Adrenal gland (tissue), 9 donors: ENCODE measurements at regions not wholly inside any gene's neighbourhood (a gene's known extent, or its start where the extent isn't known, plus 50 kb on each side); places are given as distances from the start of the nearest gene placed in this dataset.

Source experiments
- DNase-seq, 7 donors: peaks; one replicate each; pipeline ENCODE4 v3.0.0-alpha.2; 2019 to 2020
- H3K27ac ChIP-seq, 5 donors: fragments of 200-600 bp; sonication (generic) in 4 of 5; 1 replicate in 3 of 5; 2 replicates in 2 of 5; pipeline versions ENCODE4 v1.5.1 to v1.8.0; 2016 to 2020; ENCODE audit warnings: mild to moderate bottlenecking in 1 of 5
- H3K27me3 ChIP-seq: fragments of 200-600 bp; 2 replicates; pipeline ENCODE4 v1.8.0; 2021
- H3K36me3 ChIP-seq, 2 donors: fragments of 200-600 bp; replicated peaks in 1 of 2; 1 replicate in 1 of 2; 2 replicates in 1 of 2; pipeline versions ENCODE4 v1.5.1 to v1.8.0; 2018 to 2022
- H3K4me1 ChIP-seq, 2 donors: fragments of 200-600 bp; replicated peaks in 1 of 2; 1 replicate in 1 of 2; 2 replicates in 1 of 2; pipeline versions ENCODE4 v1.5.1 to v1.8.0; 2018 to 2021
- H3K4me3 ChIP-seq, 4 donors: fragments of 200-600 bp; sonication (generic) in 3 of 4; one replicate each; pipeline ENCODE4 v1.5.1; 2016 to 2018
- H3K9me3 ChIP-seq, 3 donors: fragments of 200-600 bp; sonication (generic) in 1 of 3; replicated peaks in 1 of 3; 1 replicate in 2 of 3; 2 replicates in 1 of 3; pipeline versions ENCODE4 v1.5.1 to v1.8.0; 2016 to 2021
- POLR2A ChIP-seq, 2 donors: fragments of 450-650 bp; IDR thresholded peaks; one replicate each; pipeline ENCODE4 v1.6.1; 2017; ENCODE audit warnings: antibody characterized with exemption in 2 of 2, mild to moderate bottlenecking in 2 of 2, moderate library complexity in 1 of 2
- WGBS, 4 donors: extraction: QIAGEN DNeasy Blood & Tissue Kit in 2 of 4; methylation state at CpG; one replicate each; pipeline versions ENCODE4 v1.1.5 to v1.1.7; 2013 to 2017; 5-methylcytosine and 5-hydroxymethylcytosine counted together
- intact Hi-C, 2 donors: fragments of 100-400 bp; cut with DNase I; formaldehyde crosslinking; loops; one replicate each; pipeline versions ENCODE4 v1.14.1 to v1.15.0; 2022 to 2023
- TF ChIP-seq, protein P1 (sequence below), 6 experiments: fragments of 450-650 bp in 4 of 6; fragments of 200-600 bp in 2 of 6; sonication (generic) in 1 of 6; IDR thresholded peaks; 1 replicate in 5 of 6; 2 replicates in 1 of 6; pipeline versions ENCODE4 v1.5.1 to v1.8.0; 2016 to 2021; ENCODE audit warnings: antibody characterized with exemption in 6 of 6, mild to moderate bottlenecking in 2 of 6, moderate library complexity in 1 of 6
- donor health status: healthy with polysubstance abuse.
- donor health status: Bipolar disorder and iron deficiency.
- donor health status: DM: yes; HTN: yes; CAD: no.
- donor health status: DM: no; HTN: no; CAD: no.
- donor health status: DM: no; HTN: no; CAD: no.

DNA sequence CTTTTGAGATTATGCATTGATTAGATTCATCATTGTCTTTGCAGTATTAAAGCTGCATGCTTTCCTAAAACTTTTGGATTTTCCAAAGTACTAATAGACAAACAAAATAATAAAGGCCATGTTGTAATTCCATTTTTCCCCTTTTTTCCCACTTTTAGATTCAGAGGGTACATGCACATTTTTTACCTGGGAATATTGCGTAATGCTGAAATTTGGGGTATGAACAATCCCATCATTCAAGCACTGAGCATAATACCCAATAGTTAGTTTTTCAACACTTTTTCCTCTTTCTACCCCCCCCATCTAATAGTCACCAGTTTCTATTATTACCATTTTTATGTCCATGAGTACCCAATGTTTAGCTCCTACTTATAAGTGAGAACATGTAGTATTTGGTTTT lies 1863.6 kb downstream of the STIM2 start:
- WGBS, 4 donors, result 86 to 100% (median 93%) methylated on average over 1 of the region's 1 CpG
- H3K9me3 ChIP-seq, result no peaks in the 10 kb centered on the region
- H3K27ac ChIP-seq, result no peak overlapping the region
- H3K27me3 ChIP-seq, result no peaks in the 10 kb centered on the region
- intact Hi-C loops, result no loop called here
- DNase-seq, result no peak
- no peak for TF ChIP-seq POLR2A (IDR thresholded peaks at IDR 0.05)
- TF ChIP-seq, protein P1, sequence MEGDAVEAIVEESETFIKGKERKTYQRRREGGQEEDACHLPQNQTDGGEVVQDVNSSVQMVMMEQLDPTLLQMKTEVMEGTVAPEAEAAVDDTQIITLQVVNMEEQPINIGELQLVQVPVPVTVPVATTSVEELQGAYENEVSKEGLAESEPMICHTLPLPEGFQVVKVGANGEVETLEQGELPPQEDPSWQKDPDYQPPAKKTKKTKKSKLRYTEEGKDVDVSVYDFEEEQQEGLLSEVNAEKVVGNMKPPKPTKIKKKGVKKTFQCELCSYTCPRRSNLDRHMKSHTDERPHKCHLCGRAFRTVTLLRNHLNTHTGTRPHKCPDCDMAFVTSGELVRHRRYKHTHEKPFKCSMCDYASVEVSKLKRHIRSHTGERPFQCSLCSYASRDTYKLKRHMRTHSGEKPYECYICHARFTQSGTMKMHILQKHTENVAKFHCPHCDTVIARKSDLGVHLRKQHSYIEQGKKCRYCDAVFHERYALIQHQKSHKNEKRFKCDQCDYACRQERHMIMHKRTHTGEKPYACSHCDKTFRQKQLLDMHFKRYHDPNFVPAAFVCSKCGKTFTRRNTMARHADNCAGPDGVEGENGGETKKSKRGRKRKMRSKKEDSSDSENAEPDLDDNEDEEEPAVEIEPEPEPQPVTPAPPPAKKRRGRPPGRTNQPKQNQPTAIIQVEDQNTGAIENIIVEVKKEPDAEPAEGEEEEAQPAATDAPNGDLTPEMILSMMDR (IDR thresholded peaks at IDR 0.05), result no peak
- no peak overlapping the region for H3K4me3 ChIP-seq
- no peaks in the 10 kb centered on the region for H3K4me1 ChIP-seq
- H3K36me3 ChIP-seq, result no peaks in the 10 kb centered on the region

DNA sequence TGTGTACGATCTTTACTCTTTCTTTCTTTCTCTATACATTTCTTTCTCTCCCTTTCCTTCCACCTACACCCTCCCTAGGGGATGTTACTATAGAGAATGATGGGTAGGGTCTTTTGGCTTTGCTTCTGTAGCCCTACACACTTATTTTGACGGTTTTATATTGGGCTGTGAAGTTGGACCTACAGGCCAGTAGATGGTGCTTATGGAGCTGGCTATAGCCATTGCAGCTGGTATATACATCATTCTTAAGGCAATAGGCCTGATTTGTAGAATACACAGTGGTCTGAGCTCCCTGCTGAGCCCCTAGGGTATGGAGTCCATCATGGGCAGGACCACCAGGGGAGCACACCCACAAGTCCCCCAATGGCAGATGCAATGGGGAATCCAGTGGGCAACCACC lies 1869.7 kb downstream of the STIM2 start:
- H3K36me3 ChIP-seq, result no peaks in the 10 kb centered on the region
- intact Hi-C loops, result no loop called here
- H3K27ac ChIP-seq, result no peak overlapping the region
- H3K9me3 ChIP-seq, result no peaks in the 10 kb centered on the region
- DNase-seq, result no peak
- H3K27me3 ChIP-seq, result no peaks in the 10 kb centered on the region
- no peak overlapping the region for H3K4me3 ChIP-seq
- 39 to 65% (median 51%) methylated on average over 2 of the region's 2 CpGs for WGBS, 4 donors
- TF ChIP-seq, protein P1 (IDR thresholded peaks at IDR 0.05), result no peak
- no peak for TF ChIP-seq POLR2A (IDR thresholded peaks at IDR 0.05)
- H3K4me1 ChIP-seq, result no peaks in the 10 kb centered on the region

DNA sequence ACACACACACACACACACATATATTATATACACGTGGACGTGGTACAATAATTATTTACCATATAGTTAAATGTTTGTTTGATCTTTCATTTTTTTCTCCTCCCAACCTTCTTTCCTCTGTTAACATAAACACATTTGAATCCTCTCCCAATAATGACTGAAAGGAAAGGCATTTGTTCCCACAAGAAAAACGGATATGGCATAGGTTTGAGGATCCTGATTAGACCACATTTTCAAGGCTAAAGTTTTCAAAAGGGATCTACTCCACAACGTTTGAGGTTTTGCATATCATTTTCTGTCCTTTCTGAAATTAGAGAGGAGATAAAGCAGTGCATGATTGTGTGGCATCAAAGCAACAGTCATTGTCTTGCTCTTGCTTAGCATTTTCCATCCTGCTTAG lies 1883.4 kb downstream of the STIM2 start:
- Histone ChIP-seq H3K27me3 (no peaks in the 10 kb centered on the region), H3K4me3 (no peak overlapping the region), H3K9me3 (no peaks in the 10 kb centered on the region), H3K36me3 (no peaks in the 10 kb centered on the region), H3K27ac (no peak overlapping the region), H3K4me1 (no peaks in the 10 kb centered on the region)
- 47 to 68% (median 52%) methylated on average over 4 of the region's 4 CpGs for WGBS, 4 donors
- no peak for TF ChIP-seq POLR2A (IDR thresholded peaks at IDR 0.05)
- TF ChIP-seq, protein P1 (IDR thresholded peaks at IDR 0.05), result no peak
- intact Hi-C loops, result no loop called here
- no peak for DNase-seq

DNA sequence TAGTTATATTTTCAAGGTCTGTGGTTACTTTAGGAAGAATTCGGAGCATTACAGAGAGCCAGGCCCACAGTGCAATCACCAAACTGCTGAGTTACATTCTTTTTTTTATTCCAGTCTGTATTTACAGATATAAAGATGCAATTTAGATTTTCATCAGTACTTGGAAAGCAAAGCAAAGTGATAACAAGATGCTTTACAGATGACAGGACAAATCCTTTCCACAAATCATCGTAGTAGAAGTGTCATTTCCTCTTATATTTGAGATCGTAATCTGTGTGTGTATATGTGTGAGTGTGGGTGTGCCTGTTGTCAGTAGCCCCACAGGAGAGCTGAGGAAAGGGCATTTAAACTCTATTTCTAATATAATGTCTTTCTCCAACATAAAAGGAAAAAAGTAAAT lies 1893.7 kb downstream of the STIM2 start:
- H3K9me3 ChIP-seq, result no peaks in the 10 kb centered on the region
- TF ChIP-seq, protein P1 (IDR thresholded peaks at IDR 0.05), result no peak
- TF ChIP-seq POLR2A (IDR thresholded peaks at IDR 0.05), result no peak
- H3K27ac ChIP-seq, result no peak overlapping the region
- no peaks in the 10 kb centered on the region for H3K4me1 ChIP-seq
- H3K27me3 ChIP-seq, result no peaks in the 10 kb centered on the region
- 55 to 62% (median 60%) methylated on average over 3 of the region's 3 CpGs for WGBS, 4 donors
- intact Hi-C loops, result no loop called here
- no peak overlapping the region for H3K4me3 ChIP-seq
- DNase-seq, result no peak
- no peaks in the 10 kb centered on the region for H3K36me3 ChIP-seq
